ENCODE measurements at regions not wholly inside any gene's neighbourhood (a gene's known extent, or its start where the extent isn't known, plus 50 kb on each side); places are given as distances from the start of the nearest gene placed in this dataset.

GRCh38 chr1:43056981-43057391 is 98.3 kb upstream of the SLC2A1 start:
- H3K4me1 ChIP-seq (ENCODE audit: control insufficient read depth in 1 of 2, insufficient read depth in 2 of 2, low read depth in 1 of 2, low read length in 1 of 2) = peaks cover 0 to 12% of the 10 kb centered on the region in 2 experiments; a peak in 1 of 4 replicates
- no peak overlapping the region for H3K4me3 ChIP-seq (ENCODE audit: low read depth in 2 of 2, low read length in 1 of 2)
- 81% methylated on average over 4 of the region's 4 CpGs for WGBS (ENCODE audit: low lambda C conversion rate)
- no peak overlapping the region for H3K27ac ChIP-seq (ENCODE audit: low read depth in 2 of 2, low read length in 1 of 2)
- H3K9ac ChIP-seq = no peak overlapping the region
- TF ChIP-seq REST (IDR thresholded peaks at IDR 0.05; ENCODE audit: low read depth, low read length) = no peak
- no peak for TF ChIP-seq MEF2A (IDR thresholded peaks at IDR 0.05; ENCODE audit: borderline replicate concordance, low read depth)
- H3K36me3 ChIP-seq (replicated peaks in 1 of 2; ENCODE audit: control insufficient read depth in 1 of 2, insufficient read depth in 2 of 2, low read length in 1 of 2) = no peaks in the 10 kb centered on the region
- DNase-seq = no peak
- H3K4me2 ChIP-seq = no peak overlapping the region
- ChIA-PET POLR2A (no interaction called here), CTCF (no interaction called here)
- no peaks in the 10 kb centered on the region for H4K20me1 ChIP-seq (ENCODE audit: insufficient read depth)
- H3K9me2 ChIP-seq = no peaks in the 10 kb centered on the region
- H3F3A ChIP-seq (replicated peaks; ENCODE audit: insufficient read depth) = no peaks in the 10 kb centered on the region
- H3K27me3 ChIP-seq (ENCODE audit: insufficient read depth) = no peaks in the 10 kb centered on the region
- H3K9me3 ChIP-seq = no peaks in the 10 kb centered on the region
- no peaks in the 10 kb centered on the region for H3K79me2 ChIP-seq (ENCODE audit: insufficient read depth)
- H2AFZ ChIP-seq (ENCODE audit: low read depth) = no peak overlapping the region

GRCh38 chr1:43056460-43056859 is 97.8 kb upstream of the SLC2A1 start:
- H3K36me3 ChIP-seq (replicated peaks in 1 of 2; ENCODE audit: control insufficient read depth in 1 of 2, insufficient read depth in 2 of 2, low read length in 1 of 2) = no peaks in the 10 kb centered on the region
- H3F3A ChIP-seq (replicated peaks; ENCODE audit: insufficient read depth) = no peaks in the 10 kb centered on the region
- H3K9ac ChIP-seq = no peak overlapping the region
- TF ChIP-seq TEAD4 (IDR thresholded peaks at IDR 0.05; ENCODE audit: borderline replicate concordance, insufficient read depth) (no peak), RCOR1 (IDR thresholded peaks at IDR 0.05; ENCODE audit: low read length) (no peak), YY1 (IDR thresholded peaks at IDR 0.05; ENCODE audit: low read depth) (no peak), MXI1 (IDR thresholded peaks at IDR 0.05; ENCODE audit: low read depth, low read length) (no peak), TCF12 (IDR thresholded peaks at IDR 0.05) (no peak), CTCF (IDR thresholded peaks at IDR 0.05) (no peak), JUND (IDR thresholded peaks at IDR 0.05) (no peak), GATA2 (CRISPR knock-in tag; IDR thresholded peaks at IDR 0.05) (no peak), RXRA (IDR thresholded peaks at IDR 0.05; ENCODE audit: borderline replicate concordance, low read depth) (no peak), CHD2 (IDR thresholded peaks at IDR 0.05; ENCODE audit: low read length, partially characterized antibody) (no peak), SIN3A (IDR thresholded peaks at IDR 0.05; ENCODE audit: borderline replicate concordance, low read depth, low read length) (no peak), EP300 (IDR thresholded peaks at IDR 0.05; ENCODE audit: borderline replicate concordance in 1 of 2, low read depth in 1 of 2, low read length in 1 of 2) (no peak), IRF3 (IDR thresholded peaks at IDR 0.05; ENCODE audit: low read depth, low read length) (no peak), PBX3 (IDR thresholded peaks at IDR 0.05) (no peak), USF2 (IDR thresholded peaks at IDR 0.05; ENCODE audit: borderline replicate concordance, low read depth, low read length) (no peak), FOXJ3 (CRISPR knock-in tag; IDR thresholded peaks at IDR 0.05) (no peak), ELF1 (IDR thresholded peaks at IDR 0.05) (no peak), RFX5 (IDR thresholded peaks at IDR 0.05; ENCODE audit: low read length) (no peak), RAD21 (IDR thresholded peaks at IDR 0.05; ENCODE audit: low read length) (no peak)
- no peak for DNase-seq
- no peaks in the 10 kb centered on the region for H3K9me3 ChIP-seq
- no peak overlapping the region for H3K27ac ChIP-seq (ENCODE audit: low read depth in 2 of 2, low read length in 1 of 2)
- no peak overlapping the region for H3K4me3 ChIP-seq (ENCODE audit: low read depth in 2 of 2, low read length in 1 of 2)
- ChIA-PET CTCF (interaction anchor here (0.7 kb wide), 1 partner anchor 133 kb away, joined by 3 read pairs; no protein-coding TSS in a partner anchor), POLR2A (no interaction called here)
- H3K4me2 ChIP-seq = no peak overlapping the region
- H4K20me1 ChIP-seq (ENCODE audit: insufficient read depth) = no peaks in the 10 kb centered on the region
- H2AFZ ChIP-seq (ENCODE audit: low read depth) = no peak overlapping the region
- H3K4me1 ChIP-seq (ENCODE audit: control insufficient read depth in 1 of 2, insufficient read depth in 2 of 2, low read depth in 1 of 2, low read length in 1 of 2) = peaks cover 0 to 12% of the 10 kb centered on the region in 2 experiments; a peak in 1 of 4 replicates
- no peaks in the 10 kb centered on the region for H3K79me2 ChIP-seq (ENCODE audit: insufficient read depth)
- 67% methylated on average over 5 of the region's 5 CpGs for WGBS (ENCODE audit: low lambda C conversion rate)
- no peaks in the 10 kb centered on the region for H3K27me3 ChIP-seq (ENCODE audit: insufficient read depth)
- H3K9me2 ChIP-seq = no peaks in the 10 kb centered on the region

Measured in SK-N-SH (cell line).